GM23338 (cell line): ENCODE measurements at regions not wholly inside any gene's neighbourhood (a gene's known extent, or its start where the extent isn't known, plus 50 kb on each side); places are given as distances from the start of the nearest gene placed in this dataset.

ENCODE experiments used
- ATAC-seq: fragments of 200-7000 bp; cut with Tn5 transposase; 3 replicates; pipeline ENCODE4 v1.9.1; 2020
- DNase-seq: peaks from one replicate; pipeline ENCODE4 v3.0.0-alpha.2; 2015; ENCODE audit warnings: low spot score
- H2AFZ ChIP-seq: fragments of 200-600 bp; sonication (generic); 2 replicates; pipeline ENCODE4 v1.8.0; 2016; ENCODE audit warnings: antibody characterized with exemption, mild to moderate bottlenecking, moderate library complexity
- H3F3A ChIP-seq: fragments of 200-600 bp; sonication (generic); replicated peaks from 2 replicates; pipeline ENCODE4 v1.8.0; 2017; ENCODE audit warnings: antibody characterized with exemption, mixed run types, low read depth
- H3K27ac ChIP-seq: fragments of 200-600 bp; sonication (generic); 2 replicates; pipeline ENCODE4 v1.6.1; 2016; ENCODE audit warnings: low read depth
- H3K27me3 ChIP-seq: fragments of 200-600 bp; sonication (generic); 2 replicates; pipeline ENCODE4 v1.8.0; 2016; ENCODE audit warnings: mild to moderate bottlenecking, mixed run types, moderate library complexity; ENCODE audit not compliant: insufficient read depth
- H3K36me3 ChIP-seq: fragments of 200-600 bp; sonication (generic); 2 replicates; pipeline ENCODE4 v1.8.0; 2016; ENCODE audit warnings: mild to moderate bottlenecking; ENCODE audit not compliant: insufficient read depth
- H3K4me1 ChIP-seq: fragments of 200-600 bp; sonication (generic); 2 replicates; pipeline ENCODE4 v1.8.0; 2016; ENCODE audit warnings: mild to moderate bottlenecking, moderate library complexity; ENCODE audit not compliant: insufficient read depth
- H3K4me2 ChIP-seq: fragments of 200-600 bp; sonication (generic); 2 replicates; pipeline ENCODE4 v1.7.1; 2017; ENCODE audit warnings: mixed run types
- H3K4me3 ChIP-seq: fragments of 200-600 bp; sonication (generic); 2 replicates; pipeline ENCODE4 v1.6.1; 2016; ENCODE audit warnings: mixed run types
- H3K79me2 ChIP-seq: fragments of 200-600 bp; sonication (generic); replicated peaks from 2 replicates; pipeline ENCODE4 v1.8.0; 2017; ENCODE audit warnings: mild to moderate bottlenecking; ENCODE audit not compliant: insufficient read depth
- H3K9me2 ChIP-seq: fragments of 200-600 bp; sonication (generic); 2 replicates; pipeline ENCODE4 v1.8.0; 2017; ENCODE audit not compliant: insufficient read depth
- H4K20me1 ChIP-seq: fragments of 200-600 bp; sonication (generic); replicated peaks from 2 replicates; pipeline ENCODE4 v1.8.0; 2017; ENCODE audit warnings: mild to moderate bottlenecking; ENCODE audit not compliant: insufficient read depth
- H3K27ac Mint-ChIP-seq: 2 replicates; pipeline ENCODE4 v1.8.0; 2020; ENCODE audit warnings: inconsistent platforms, mild to moderate bottlenecking, moderate library complexity, mixed read lengths
- H3K27me3 Mint-ChIP-seq: 3 replicates; pipeline ENCODE4 v1.8.0; 2022; ENCODE audit warnings: low read depth, mild to moderate bottlenecking, moderate library complexity, mixed read lengths, inconsistent platforms; ENCODE audit not compliant: insufficient read depth, poor library complexity
- H3K36me3 Mint-ChIP-seq: 3 replicates; pipeline ENCODE4 v1.8.0; 2021; ENCODE audit warnings: low read depth, mild to moderate bottlenecking, inconsistent platforms, moderate library complexity, mixed read lengths
- H3K4me1 Mint-ChIP-seq: 3 replicates; pipeline ENCODE4 v1.8.0; 2020; ENCODE audit warnings: mild to moderate bottlenecking, inconsistent platforms, mixed read lengths
- H3K4me3 Mint-ChIP-seq: 3 replicates; pipeline ENCODE4 v1.8.0; 2021; ENCODE audit warnings: moderate library complexity, mild to moderate bottlenecking, inconsistent platforms, mixed read lengths
- H3K9me3 Mint-ChIP-seq: 3 replicates; pipeline ENCODE4 v1.8.0; 2020; ENCODE audit warnings: moderate library complexity, mild to moderate bottlenecking, inconsistent platforms, mixed read lengths
- EZH2 ChIP-seq: fragments of 200-600 bp; sonication (generic); IDR thresholded peaks from one replicate; pipeline ENCODE4 v1.8.0; 2017; ENCODE audit warnings: antibody characterized with exemption, mild to moderate bottlenecking, low read depth; ENCODE audit not compliant: unreplicated experiment
- STAT1 ChIP-seq: IDR thresholded peaks from one replicate; pipeline ENCODE4 v1.6.1; 2016; ENCODE audit warnings: antibody characterized with exemption; ENCODE audit not compliant: unreplicated experiment
- TF ChIP-seq, protein P1 (sequence below): fragments of 250-450 bp; sonication (Bioruptor Pico); IDR thresholded peaks from 2 replicates; pipeline ENCODE4 v1.5.0; 2020; ENCODE audit warnings: mild to moderate bottlenecking, moderate library complexity

DNA sequence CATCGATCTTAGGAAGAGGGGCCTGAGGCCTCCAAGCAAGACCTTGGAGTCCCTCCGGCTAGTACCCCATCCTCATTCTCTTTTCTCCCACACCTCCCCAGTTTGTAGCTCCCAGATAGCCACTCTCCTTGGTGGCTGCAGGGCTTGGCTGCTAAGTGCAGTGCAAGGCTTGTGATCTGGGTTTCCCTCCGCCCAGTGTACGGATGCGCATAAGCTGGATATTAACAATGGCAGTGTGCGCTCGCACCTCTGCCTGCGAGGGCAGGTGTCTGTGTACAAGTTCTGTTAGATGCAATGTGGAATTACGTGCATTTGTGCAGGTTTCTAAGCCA, 71.0 kb upstream of the TBCA start:
- ATAC-seq: no peak
- H2AFZ ChIP-seq: no peak overlapping the region
- H3K27me3 Mint-ChIP-seq: peaks cover 100% of the 10 kb centered on the region

More for the DNA sequence above, 71.0 kb upstream of the TBCA start:
- peaks cover 4% of the 10 kb centered on the region; the same call in 2 of the 3 replicates for H3K9me3 Mint-ChIP-seq
- Histone ChIP-seq H3K4me1 (peaks cover 42% of the 10 kb centered on the region), H3K79me2 (no peaks in the 10 kb centered on the region), H3K9me2 (no peaks in the 10 kb centered on the region), H4K20me1 (peaks cover 41% of the 10 kb centered on the region), H3K27me3 (peaks cover 100% of the 10 kb centered on the region), H3K4me2 (peak overlapping the region; percentile 62; the same call in 1 of the 2 replicates), H3F3A (peaks cover 29% of the 10 kb centered on the region), H3K36me3 (no peaks in the 10 kb centered on the region), H3K27ac (no peak overlapping the region), H3K4me3 (no peak overlapping the region)
- H3K4me3 Mint-ChIP-seq: peak overlapping the region; percentile 4; the same call in 2 of the 3 replicates
- no peak overlapping the region for H3K27ac Mint-ChIP-seq
- peaks cover 43% of the 10 kb centered on the region for H3K4me1 Mint-ChIP-seq
- no peak for DNase-seq
- no peaks in the 10 kb centered on the region for H3K36me3 Mint-ChIP-seq
- TF ChIP-seq EZH2: peak; percentile 58
- TF ChIP-seq, protein P1, sequence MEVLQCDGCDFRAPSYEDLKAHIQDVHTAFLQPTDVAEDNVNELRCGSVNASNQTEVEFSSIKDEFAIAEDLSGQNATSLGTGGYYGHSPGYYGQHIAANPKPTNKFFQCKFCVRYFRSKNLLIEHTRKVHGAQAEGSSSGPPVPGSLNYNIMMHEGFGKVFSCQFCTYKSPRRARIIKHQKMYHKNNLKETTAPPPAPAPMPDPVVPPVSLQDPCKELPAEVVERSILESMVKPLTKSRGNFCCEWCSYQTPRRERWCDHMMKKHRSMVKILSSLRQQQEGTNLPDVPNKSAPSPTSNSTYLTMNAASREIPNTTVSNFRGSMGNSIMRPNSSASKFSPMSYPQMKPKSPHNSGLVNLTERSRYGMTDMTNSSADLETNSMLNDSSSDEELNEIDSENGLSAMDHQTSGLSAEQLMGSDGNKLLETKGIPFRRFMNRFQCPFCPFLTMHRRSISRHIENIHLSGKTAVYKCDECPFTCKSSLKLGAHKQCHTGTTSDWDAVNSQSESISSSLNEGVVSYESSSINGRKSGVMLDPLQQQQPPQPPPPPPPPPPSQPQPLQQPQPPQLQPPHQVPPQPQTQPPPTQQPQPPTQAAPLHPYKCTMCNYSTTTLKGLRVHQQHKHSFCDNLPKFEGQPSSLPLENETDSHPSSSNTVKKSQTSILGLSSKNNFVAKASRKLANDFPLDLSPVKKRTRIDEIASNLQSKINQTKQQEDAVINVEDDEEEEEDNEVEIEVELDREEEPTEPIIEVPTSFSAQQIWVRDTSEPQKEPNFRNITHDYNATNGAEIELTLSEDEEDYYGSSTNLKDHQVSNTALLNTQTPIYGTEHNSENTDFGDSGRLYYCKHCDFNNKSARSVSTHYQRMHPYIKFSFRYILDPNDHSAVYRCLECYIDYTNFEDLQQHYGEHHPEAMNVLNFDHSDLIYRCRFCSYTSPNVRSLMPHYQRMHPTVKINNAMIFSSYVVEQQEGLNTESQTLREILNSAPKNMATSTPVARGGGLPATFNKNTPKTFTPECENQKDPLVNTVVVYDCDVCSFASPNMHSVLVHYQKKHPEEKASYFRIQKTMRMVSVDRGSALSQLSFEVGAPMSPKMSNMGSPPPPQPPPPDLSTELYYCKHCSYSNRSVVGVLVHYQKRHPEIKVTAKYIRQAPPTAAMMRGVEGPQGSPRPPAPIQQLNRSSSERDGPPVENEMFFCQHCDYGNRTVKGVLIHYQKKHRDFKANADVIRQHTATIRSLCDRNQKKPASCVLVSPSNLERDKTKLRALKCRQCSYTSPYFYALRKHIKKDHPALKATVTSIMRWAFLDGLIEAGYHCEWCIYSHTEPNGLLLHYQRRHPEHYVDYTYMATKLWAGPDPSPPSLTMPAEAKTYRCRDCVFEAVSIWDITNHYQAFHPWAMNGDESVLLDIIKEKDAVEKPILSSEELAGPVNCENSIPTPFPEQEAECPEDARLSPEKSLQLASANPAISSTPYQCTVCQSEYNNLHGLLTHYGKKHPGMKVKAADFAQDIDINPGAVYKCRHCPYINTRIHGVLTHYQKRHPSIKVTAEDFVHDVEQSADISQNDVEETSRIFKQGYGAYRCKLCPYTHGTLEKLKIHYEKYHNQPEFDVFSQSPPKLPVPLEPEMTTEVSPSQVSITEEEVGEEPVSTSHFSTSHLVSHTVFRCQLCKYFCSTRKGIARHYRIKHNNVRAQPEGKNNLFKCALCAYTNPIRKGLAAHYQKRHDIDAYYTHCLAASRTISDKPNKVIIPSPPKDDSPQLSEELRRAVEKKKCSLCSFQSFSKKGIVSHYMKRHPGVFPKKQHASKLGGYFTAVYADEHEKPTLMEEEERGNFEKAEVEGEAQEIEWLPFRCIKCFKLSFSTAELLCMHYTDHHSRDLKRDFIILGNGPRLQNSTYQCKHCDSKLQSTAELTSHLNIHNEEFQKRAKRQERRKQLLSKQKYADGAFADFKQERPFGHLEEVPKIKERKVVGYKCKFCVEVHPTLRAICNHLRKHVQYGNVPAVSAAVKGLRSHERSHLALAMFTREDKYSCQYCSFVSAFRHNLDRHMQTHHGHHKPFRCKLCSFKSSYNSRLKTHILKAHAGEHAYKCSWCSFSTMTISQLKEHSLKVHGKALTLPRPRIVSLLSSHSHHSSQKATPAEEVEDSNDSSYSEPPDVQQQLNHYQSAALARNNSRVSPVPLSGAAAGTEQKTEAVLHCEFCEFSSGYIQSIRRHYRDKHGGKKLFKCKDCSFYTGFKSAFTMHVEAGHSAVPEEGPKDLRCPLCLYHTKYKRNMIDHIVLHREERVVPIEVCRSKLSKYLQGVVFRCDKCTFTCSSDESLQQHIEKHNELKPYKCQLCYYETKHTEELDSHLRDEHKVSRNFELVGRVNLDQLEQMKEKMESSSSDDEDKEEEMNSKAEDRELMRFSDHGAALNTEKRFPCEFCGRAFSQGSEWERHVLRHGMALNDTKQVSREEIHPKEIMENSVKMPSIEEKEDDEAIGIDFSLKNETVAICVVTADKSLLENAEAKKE: no peak
- no peak for TF ChIP-seq STAT1
